ENCODE measurements at regions not wholly inside any gene's neighbourhood (a gene's known extent, or its start where the extent isn't known, plus 50 kb on each side); places are given as distances from the start of the nearest gene placed in this dataset.

GRCh38 chr1:60560701-60561100 lies 487.1 kb upstream of the C1orf87 start:
- DNase-seq (ENCODE audit: low spot score): no peak
- POLR2A ChIA-PET (ENCODE audit: low non-redundant PET): no interaction called here
- no peak overlapping the region for H3K27ac ChIP-seq
- CTCF ChIA-PET: no interaction called here
- TF ChIP-seq, protein P1, sequence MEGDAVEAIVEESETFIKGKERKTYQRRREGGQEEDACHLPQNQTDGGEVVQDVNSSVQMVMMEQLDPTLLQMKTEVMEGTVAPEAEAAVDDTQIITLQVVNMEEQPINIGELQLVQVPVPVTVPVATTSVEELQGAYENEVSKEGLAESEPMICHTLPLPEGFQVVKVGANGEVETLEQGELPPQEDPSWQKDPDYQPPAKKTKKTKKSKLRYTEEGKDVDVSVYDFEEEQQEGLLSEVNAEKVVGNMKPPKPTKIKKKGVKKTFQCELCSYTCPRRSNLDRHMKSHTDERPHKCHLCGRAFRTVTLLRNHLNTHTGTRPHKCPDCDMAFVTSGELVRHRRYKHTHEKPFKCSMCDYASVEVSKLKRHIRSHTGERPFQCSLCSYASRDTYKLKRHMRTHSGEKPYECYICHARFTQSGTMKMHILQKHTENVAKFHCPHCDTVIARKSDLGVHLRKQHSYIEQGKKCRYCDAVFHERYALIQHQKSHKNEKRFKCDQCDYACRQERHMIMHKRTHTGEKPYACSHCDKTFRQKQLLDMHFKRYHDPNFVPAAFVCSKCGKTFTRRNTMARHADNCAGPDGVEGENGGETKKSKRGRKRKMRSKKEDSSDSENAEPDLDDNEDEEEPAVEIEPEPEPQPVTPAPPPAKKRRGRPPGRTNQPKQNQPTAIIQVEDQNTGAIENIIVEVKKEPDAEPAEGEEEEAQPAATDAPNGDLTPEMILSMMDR (conservative IDR thresholded peaks at IDR 0.05; ENCODE audit: low read depth): no peak

DNA sequence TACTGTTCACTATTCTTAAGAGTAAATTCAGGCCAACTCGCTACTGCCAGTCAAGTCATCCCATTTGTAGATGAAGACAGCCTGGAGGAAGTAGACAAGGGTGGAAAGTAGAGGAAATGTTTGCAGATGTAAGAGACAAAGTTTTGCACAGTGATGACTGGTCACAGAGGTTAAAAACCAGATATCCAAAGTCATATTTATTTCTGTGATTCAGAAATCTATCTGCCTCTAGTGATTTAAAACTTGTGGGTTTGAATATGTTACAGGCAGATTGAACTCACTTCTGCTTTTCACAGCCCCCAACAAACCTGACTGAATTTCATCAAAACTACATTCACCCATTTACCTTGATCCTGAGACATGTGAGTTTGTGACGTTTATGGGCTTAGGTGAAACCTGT lies 484.7 kb upstream of the C1orf87 start:
- POLR2A ChIA-PET (ENCODE audit: low non-redundant PET): no interaction called here
- CTCF ChIA-PET: interaction anchor here (0.9 kb wide), 1 partner anchor 34 kb away, joined by 3 read pairs; no protein-coding TSS in a partner anchor
- TF ChIP-seq, protein P1 (conservative IDR thresholded peaks at IDR 0.05; ENCODE audit: low read depth): no peak
- DNase-seq (ENCODE audit: low spot score): no peak
- H3K27ac ChIP-seq: no peak overlapping the region

DNA sequence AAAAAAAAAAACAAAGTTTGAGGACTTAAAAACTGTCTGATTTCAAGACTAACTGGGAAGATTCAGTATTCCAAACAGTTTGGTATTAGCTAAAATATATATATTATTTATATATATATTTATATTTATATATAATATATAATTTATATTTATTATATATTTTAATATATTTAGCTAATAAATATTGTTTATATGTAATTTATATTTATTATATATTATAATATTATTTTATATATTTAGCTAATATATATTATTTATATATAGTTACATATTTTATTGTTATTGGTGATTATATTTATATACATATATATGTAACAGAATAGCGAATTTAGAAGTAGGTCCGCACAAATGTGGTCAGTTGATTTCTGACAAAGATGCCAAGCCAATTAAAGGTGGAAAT lies 480.2 kb upstream of the C1orf87 start:
- CTCF ChIA-PET: interaction anchor here (0.6 kb wide), 2 partner anchors 9 to 211 kb away, joined by 3 to 8 read pairs; no protein-coding TSS in a partner anchor
- DNase-seq (ENCODE audit: low spot score): no peak
- POLR2A ChIA-PET (ENCODE audit: low non-redundant PET): no interaction called here
- no peak overlapping the region for H3K27ac ChIP-seq
- TF ChIP-seq, protein P1 (conservative IDR thresholded peaks at IDR 0.05; ENCODE audit: low read depth): no peak

DNA sequence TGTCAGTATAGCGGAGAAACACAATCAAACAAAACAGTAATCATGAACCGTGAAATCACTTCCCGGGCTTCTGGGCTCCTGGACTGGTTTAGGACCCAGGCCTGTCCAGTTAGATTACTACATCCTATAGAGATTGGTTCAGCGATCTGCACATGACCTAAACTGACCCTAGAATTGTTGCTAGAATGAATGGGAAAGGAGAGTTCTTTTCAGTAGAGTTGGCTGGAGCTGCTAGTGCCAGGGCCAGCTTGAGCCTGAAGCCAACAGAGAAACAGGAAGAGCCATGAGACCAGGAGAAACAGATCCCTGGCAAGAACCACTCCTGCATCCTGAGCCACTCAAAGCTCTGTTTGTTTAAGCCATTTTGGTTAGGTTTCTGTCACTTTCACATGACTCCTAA lies 474.3 kb upstream of the C1orf87 start:
- TF ChIP-seq, protein P1 (conservative IDR thresholded peaks at IDR 0.05; ENCODE audit: low read depth): no peak
- no peak for DNase-seq (ENCODE audit: low spot score)
- no peak overlapping the region for H3K27ac ChIP-seq
- ChIA-PET POLR2A (ENCODE audit: low non-redundant PET) (no interaction called here), CTCF (interaction anchor here (1.0 kb wide), 1 partner anchor 9 kb away, joined by 3 read pairs; no protein-coding TSS in a partner anchor)

GRCh38 chr1:60541831-60542532 lies 468.4 kb upstream of the C1orf87 start:
- POLR2A ChIA-PET (ENCODE audit: low non-redundant PET): no interaction called here
- H3K27ac ChIP-seq: no peak overlapping the region
- no peak for DNase-seq (ENCODE audit: low spot score)
- CTCF ChIA-PET: no interaction called here
- TF ChIP-seq, protein P1 (conservative IDR thresholded peaks at IDR 0.05; ENCODE audit: low read depth): no peak

- no peak overlapping the region for H3K27ac ChIP-seq
- no peak for DNase-seq (ENCODE audit: low spot score)
- CTCF ChIA-PET: no interaction called here
- POLR2A ChIA-PET (ENCODE audit: low non-redundant PET): no interaction called here
- TF ChIP-seq, protein P1 (conservative IDR thresholded peaks at IDR 0.05; ENCODE audit: low read depth): no peak
These were observed 466.6 kb upstream of the C1orf87 start for GRCh38 chr1:60540141-60540540.
